ENCODE measurements at regions not wholly inside any gene's neighbourhood (a gene's known extent, or its start where the extent isn't known, plus 50 kb on each side); places are given as distances from the start of the nearest gene placed in this dataset.

DNA sequence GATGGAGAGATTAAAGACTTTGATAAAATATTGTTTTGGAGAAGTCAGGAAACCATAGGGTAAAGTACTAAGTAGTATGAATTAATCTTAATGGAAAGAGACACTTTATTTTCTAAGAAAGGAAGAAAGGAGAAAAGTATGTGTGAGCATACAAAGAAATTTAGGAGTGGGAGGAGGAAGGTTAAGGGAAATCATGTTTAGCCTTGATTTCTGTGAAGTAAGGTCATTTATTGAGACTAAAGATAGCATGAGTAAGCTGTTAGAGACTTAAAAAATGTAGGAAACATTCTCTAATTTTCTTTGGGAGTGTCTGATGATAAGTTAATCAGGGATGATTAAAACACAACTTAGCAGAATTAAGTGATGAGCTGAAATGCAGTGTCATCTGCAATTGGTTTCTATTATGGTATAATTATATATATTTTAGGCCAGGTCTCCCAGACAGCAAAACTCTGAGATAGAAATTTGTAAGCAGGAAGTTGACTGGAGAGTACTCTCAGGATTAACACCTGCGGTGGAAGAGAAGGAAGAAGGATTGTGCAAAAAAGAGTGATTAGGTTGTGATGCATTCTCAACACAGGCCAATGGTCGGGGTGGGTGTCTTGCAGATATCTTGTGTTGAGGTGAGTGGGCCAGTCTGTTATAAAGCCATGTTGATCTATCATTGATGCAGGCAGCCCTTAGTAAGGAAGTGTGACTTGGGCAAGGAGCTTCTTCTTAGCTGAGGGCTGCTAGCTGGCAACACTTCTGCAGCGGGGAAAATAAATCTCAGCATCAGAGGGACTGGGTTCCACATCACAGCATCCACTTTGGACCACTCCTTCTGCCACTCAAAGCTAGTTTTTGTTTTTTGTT is 256.2 kb downstream of the AEBP2 start:
- no peak overlapping the region for H3K4me3 Mint-ChIP-seq
- peaks cover 16% of the 10 kb centered on the region for H3K4me1 Mint-ChIP-seq (ENCODE audit: low read depth)
- peaks cover 9% of the 10 kb centered on the region for H3K9me3 Mint-ChIP-seq
- H3K27ac Mint-ChIP-seq, result peak overlapping the region; percentile 32
- H3K27me3 Mint-ChIP-seq (ENCODE audit: low read depth), result peaks cover 15% of the 10 kb centered on the region
- no peaks in the 10 kb centered on the region for H3K36me3 Mint-ChIP-seq (ENCODE audit: low read depth)

GRCh38 chr12:19700969-19701368 is 261.7 kb downstream of the AEBP2 start:
- Mint-ChIP-seq H3K4me3 (no peak overlapping the region), H3K9me3 (peaks cover 22% of the 10 kb centered on the region), H3K36me3 (ENCODE audit: low read depth) (peaks cover 2% of the 10 kb centered on the region), H3K27ac (no peak overlapping the region), H3K27me3 (ENCODE audit: low read depth) (peaks cover 13% of the 10 kb centered on the region), H3K4me1 (ENCODE audit: low read depth) (no peaks in the 10 kb centered on the region)

GRCh38 chr12:19704966-19705365 is 265.7 kb downstream of the AEBP2 start:
- no peaks in the 10 kb centered on the region for H3K4me1 Mint-ChIP-seq (ENCODE audit: low read depth)
- H3K9me3 Mint-ChIP-seq, result peaks cover 34% of the 10 kb centered on the region
- peaks cover 2% of the 10 kb centered on the region for H3K36me3 Mint-ChIP-seq (ENCODE audit: low read depth)
- H3K27me3 Mint-ChIP-seq (ENCODE audit: low read depth), result peaks cover 13% of the 10 kb centered on the region
- no peak overlapping the region for H3K4me3 Mint-ChIP-seq
- no peak overlapping the region for H3K27ac Mint-ChIP-seq

GRCh38 chr12:19706936-19707335 is 267.6 kb downstream of the AEBP2 start:
- Mint-ChIP-seq H3K9me3 (peaks cover 40% of the 10 kb centered on the region), H3K27me3 (ENCODE audit: low read depth) (peaks cover 13% of the 10 kb centered on the region), H3K4me1 (ENCODE audit: low read depth) (no peaks in the 10 kb centered on the region), H3K36me3 (ENCODE audit: low read depth) (peaks cover 2% of the 10 kb centered on the region), H3K27ac (no peak overlapping the region), H3K4me3 (no peak overlapping the region)

GRCh38 chr12:19707948-19708409 is 268.7 kb downstream of the AEBP2 start:
- Mint-ChIP-seq H3K4me1 (ENCODE audit: low read depth) (no peaks in the 10 kb centered on the region), H3K27ac (no peak overlapping the region), H3K36me3 (ENCODE audit: low read depth) (no peaks in the 10 kb centered on the region), H3K27me3 (ENCODE audit: low read depth) (peaks cover 13% of the 10 kb centered on the region), H3K4me3 (no peak overlapping the region), H3K9me3 (peaks cover 40% of the 10 kb centered on the region)

DNA sequence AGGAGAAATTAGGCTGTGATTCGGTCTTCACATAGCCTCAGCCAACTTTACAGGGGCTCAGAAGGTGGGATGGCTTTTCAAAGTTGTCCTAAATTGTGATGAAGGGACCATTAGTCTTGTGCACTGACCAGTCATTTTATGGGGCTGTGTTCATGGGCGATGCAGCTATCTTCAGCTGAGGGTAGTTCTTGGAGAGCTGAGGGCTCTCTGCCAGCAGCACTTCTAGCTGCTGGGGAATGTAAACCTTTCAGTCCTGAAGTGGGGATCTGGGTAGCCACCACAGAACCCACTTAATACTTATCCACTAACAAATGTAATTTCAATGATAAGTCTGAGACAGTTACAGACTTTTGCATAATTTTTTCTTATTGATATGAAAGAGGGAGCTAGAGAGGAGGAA is 270.6 kb downstream of the AEBP2 start:
- Mint-ChIP-seq H3K27ac (no peak overlapping the region), H3K27me3 (ENCODE audit: low read depth) (peaks cover under 1% of the 10 kb centered on the region), H3K4me1 (ENCODE audit: low read depth) (no peaks in the 10 kb centered on the region), H3K9me3 (peaks cover 40% of the 10 kb centered on the region), H3K4me3 (no peak overlapping the region), H3K36me3 (ENCODE audit: low read depth) (no peaks in the 10 kb centered on the region)

DNA sequence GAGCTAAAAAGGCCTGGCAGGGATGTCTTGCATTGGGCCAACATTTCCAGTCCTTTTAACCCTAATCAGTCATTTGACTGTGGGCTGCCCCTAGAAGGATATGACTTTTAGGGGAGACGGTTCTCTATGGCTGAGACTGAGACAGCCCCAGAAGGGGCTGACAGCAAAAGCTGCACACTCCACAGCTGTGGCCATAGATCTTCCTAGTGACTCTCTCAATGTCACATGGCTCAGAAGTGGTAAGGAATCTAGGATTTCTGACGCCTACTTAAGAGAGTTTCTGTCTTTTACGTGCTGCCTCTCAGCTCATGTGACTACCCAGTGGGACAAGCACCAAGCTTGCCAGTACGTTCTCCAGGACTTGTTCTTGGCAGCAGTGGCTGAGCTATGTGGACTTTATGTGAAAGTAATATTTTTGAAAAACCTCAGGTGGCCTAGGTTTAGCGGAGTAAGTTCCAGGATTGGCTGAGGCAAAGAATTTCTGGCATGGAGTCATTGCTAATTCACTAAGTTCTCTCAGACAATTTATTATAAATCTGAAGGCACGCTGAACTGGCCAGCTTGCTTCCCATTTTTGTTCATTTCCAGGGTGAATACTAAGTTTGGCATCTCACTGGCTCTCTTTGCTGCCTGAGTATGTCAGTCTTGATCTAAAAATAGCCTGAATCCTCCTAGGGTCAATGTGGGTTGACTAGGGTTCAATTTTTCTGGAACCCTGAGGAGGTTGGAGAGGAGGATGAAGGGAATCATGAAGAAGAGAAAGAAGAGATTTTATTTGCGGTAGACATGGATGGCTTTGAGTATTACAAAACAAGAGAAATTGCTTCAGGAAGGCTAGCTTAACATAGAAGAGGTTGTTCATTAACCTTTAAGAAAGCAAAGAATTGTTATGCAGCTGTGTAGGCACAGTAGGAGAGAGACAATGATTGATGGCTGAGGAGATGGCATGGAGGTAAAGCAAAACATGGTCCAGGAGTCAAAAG is 271.8 kb downstream of the AEBP2 start:
- Mint-ChIP-seq H3K27me3 (ENCODE audit: low read depth) (no peaks in the 10 kb centered on the region), H3K36me3 (ENCODE audit: low read depth) (no peaks in the 10 kb centered on the region), H3K4me3 (no peak overlapping the region), H3K4me1 (ENCODE audit: low read depth) (no peaks in the 10 kb centered on the region), H3K9me3 (peaks cover 34% of the 10 kb centered on the region), H3K27ac (no peak overlapping the region)

- Mint-ChIP-seq H3K9me3 (peaks cover 31% of the 10 kb centered on the region), H3K27me3 (ENCODE audit: low read depth) (no peaks in the 10 kb centered on the region), H3K4me1 (ENCODE audit: low read depth) (no peaks in the 10 kb centered on the region), H3K36me3 (ENCODE audit: low read depth) (no peaks in the 10 kb centered on the region), H3K27ac (no peak overlapping the region), H3K4me3 (no peak overlapping the region)
These were observed 272.7 kb downstream of the AEBP2 start for GRCh38 chr12:19712041-19712440.

DNA sequence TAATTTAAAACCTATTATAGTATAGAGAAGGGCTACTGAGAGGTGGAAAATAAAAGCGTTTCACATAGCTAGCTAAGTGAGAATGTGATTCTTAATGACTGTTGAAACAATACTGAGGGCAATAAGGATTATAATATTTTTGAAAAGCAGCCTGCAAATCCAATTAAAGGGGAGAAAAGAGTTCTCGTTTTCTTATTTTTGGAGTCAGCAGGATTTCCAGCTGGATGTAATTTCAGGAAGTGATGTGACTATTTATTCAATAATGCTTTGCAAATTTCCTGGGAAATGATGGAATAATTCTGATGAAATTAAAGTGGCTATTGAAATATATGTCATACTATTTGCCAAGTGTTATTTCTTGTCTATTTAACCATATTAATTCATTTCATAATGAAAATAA is 279.1 kb downstream of the AEBP2 start:
- Mint-ChIP-seq H3K27me3 (ENCODE audit: low read depth) (no peaks in the 10 kb centered on the region), H3K27ac (no peak overlapping the region), H3K36me3 (ENCODE audit: low read depth) (no peaks in the 10 kb centered on the region)

DNA sequence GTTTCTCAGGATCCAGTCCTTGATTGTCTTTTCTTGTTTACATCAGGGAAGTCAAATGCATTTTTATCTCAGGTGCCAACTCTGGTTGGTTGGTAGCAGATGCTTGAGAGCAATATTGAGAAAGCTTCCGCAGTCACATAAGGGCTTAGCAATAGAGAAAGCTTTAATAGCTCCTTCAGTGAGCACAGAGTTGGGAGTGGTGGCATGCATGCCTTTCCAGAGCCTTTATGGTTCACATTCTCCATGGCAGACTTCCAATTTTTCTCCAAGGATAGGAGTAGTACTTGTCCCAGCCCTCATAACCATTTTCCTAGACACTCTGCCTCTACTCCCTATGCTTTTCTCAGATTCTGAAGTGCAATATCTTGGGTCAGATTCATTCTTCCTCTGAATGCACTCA is 280.4 kb downstream of the AEBP2 start:
- Mint-ChIP-seq H3K27ac (no peak overlapping the region), H3K9me3 (no peaks in the 10 kb centered on the region), H3K4me1 (ENCODE audit: low read depth) (no peaks in the 10 kb centered on the region), H3K36me3 (ENCODE audit: low read depth) (no peaks in the 10 kb centered on the region), H3K4me3 (no peak overlapping the region), H3K27me3 (ENCODE audit: low read depth) (no peaks in the 10 kb centered on the region)

More for the DNA sequence above, 279.1 kb downstream of the AEBP2 start:
- Mint-ChIP-seq H3K4me3 (no peak overlapping the region), H3K9me3 (peaks cover 2% of the 10 kb centered on the region), H3K4me1 (ENCODE audit: low read depth) (no peaks in the 10 kb centered on the region)

- Mint-ChIP-seq H3K9me3 (peaks cover 3% of the 10 kb centered on the region), H3K27me3 (ENCODE audit: low read depth) (no peaks in the 10 kb centered on the region), H3K4me3 (no peak overlapping the region), H3K27ac (no peak overlapping the region), H3K36me3 (ENCODE audit: low read depth) (no peaks in the 10 kb centered on the region), H3K4me1 (ENCODE audit: low read depth) (no peaks in the 10 kb centered on the region)
These were observed 286.8 kb downstream of the AEBP2 start for GRCh38 chr12:19726122-19726521.

- no peak overlapping the region for H3K4me3 Mint-ChIP-seq
- H3K4me1 Mint-ChIP-seq (ENCODE audit: low read depth), result no peaks in the 10 kb centered on the region
- H3K27me3 Mint-ChIP-seq (ENCODE audit: low read depth), result no peaks in the 10 kb centered on the region
- no peak overlapping the region for H3K27ac Mint-ChIP-seq
- peaks cover 3% of the 10 kb centered on the region for H3K9me3 Mint-ChIP-seq
- H3K36me3 Mint-ChIP-seq (ENCODE audit: low read depth), result no peaks in the 10 kb centered on the region
These were observed 287.3 kb downstream of the AEBP2 start for GRCh38 chr12:19726592-19726991.

DNA sequence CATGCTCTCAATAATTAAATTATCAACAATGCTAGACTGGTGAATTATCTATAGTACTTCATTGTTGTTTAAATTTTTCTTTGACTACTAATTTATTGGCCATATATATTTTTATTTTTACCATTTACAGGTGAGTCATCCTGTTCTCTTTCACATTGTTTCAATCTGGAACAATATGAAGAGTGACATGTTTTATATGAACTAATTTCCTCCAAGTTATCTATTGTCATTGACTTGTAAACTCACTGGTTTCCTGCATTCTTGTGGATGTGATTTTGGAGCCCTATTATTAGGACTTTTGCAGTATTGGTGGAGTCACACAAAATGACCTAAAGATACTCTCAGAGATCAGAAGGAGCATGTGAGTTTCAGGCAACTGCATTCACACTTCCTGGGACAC is 297.7 kb downstream of the AEBP2 start:
- H3K9me3 Mint-ChIP-seq, result no peaks in the 10 kb centered on the region
- H3K4me1 Mint-ChIP-seq (ENCODE audit: low read depth), result no peaks in the 10 kb centered on the region
- H3K4me3 Mint-ChIP-seq, result no peak overlapping the region
- H3K27ac Mint-ChIP-seq, result no peak overlapping the region
- no peaks in the 10 kb centered on the region for H3K36me3 Mint-ChIP-seq (ENCODE audit: low read depth)
- peaks cover 7% of the 10 kb centered on the region for H3K27me3 Mint-ChIP-seq (ENCODE audit: low read depth)

- Mint-ChIP-seq H3K27ac (no peak overlapping the region), H3K27me3 (ENCODE audit: low read depth) (peaks cover 7% of the 10 kb centered on the region), H3K9me3 (no peaks in the 10 kb centered on the region), H3K4me1 (ENCODE audit: low read depth) (no peaks in the 10 kb centered on the region), H3K4me3 (no peak overlapping the region), H3K36me3 (ENCODE audit: low read depth) (no peaks in the 10 kb centered on the region)
These were observed 300.0 kb downstream of the AEBP2 start for GRCh38 chr12:19739195-19739776.
